GM06990 (cell line): ENCODE measurements at regions not wholly inside any gene's neighbourhood (a gene's known extent, or its start where the extent isn't known, plus 50 kb on each side); places are given as distances from the start of the nearest gene placed in this dataset.

Experiments used
- DNase-seq: peaks from one replicate; pipeline ENCODE4 v3.0.0-alpha.2; 2011; ENCODE audit not compliant: insufficient read length; ENCODE audit errors: extremely low read depth
- H3K27me3 ChIP-seq: replicated peaks from 2 replicates; pipeline ENCODE4 v1.6.0; 2011; ENCODE audit warnings: low read length; ENCODE audit not compliant: control insufficient read depth, insufficient read depth
- H3K36me3 ChIP-seq: 2 replicates; pipeline ENCODE4 v1.5.1; 2011; ENCODE audit warnings: low read length; ENCODE audit not compliant: control insufficient read depth, insufficient read depth
- H3K4me3 ChIP-seq: replicated peaks from 2 replicates; pipeline ENCODE4 v1.5.1; 2011; ENCODE audit warnings: low read depth, mild to moderate bottlenecking, control low read depth, low read length
- TF ChIP-seq, protein P1 (sequence below): IDR thresholded peaks from 2 replicates; pipeline ENCODE4 v1.5.1; 2011; ENCODE audit warnings: low read length, control low read depth, mild to moderate bottlenecking, inconsistent platforms; ENCODE audit not compliant: insufficient read depth, poor library complexity, severe bottlenecking

DNA sequence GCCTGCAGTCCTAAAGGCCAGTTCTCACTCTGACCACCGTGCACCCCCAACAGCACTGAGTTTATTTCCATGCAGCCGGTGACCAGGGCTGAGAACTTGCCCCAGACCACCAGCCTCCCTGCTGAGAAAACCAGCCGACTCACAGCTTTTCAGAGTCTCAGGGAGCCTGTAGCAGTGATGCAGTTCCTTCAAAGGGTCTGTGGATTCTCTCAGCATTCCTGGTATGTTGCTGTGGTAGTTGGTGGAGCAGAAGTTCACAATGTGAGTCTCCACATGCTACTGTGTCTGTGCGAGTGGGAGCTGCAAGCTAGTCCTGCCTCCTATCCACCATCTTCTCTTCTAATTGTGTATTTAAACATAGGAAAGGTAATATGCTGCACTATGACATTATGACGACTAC lies 254.9 kb upstream of the KLF12 start:
- no peak for DNase-seq
- no peak overlapping the region for H3K4me3 ChIP-seq
- no peaks in the 10 kb centered on the region for H3K27me3 ChIP-seq
- TF ChIP-seq, protein P1, sequence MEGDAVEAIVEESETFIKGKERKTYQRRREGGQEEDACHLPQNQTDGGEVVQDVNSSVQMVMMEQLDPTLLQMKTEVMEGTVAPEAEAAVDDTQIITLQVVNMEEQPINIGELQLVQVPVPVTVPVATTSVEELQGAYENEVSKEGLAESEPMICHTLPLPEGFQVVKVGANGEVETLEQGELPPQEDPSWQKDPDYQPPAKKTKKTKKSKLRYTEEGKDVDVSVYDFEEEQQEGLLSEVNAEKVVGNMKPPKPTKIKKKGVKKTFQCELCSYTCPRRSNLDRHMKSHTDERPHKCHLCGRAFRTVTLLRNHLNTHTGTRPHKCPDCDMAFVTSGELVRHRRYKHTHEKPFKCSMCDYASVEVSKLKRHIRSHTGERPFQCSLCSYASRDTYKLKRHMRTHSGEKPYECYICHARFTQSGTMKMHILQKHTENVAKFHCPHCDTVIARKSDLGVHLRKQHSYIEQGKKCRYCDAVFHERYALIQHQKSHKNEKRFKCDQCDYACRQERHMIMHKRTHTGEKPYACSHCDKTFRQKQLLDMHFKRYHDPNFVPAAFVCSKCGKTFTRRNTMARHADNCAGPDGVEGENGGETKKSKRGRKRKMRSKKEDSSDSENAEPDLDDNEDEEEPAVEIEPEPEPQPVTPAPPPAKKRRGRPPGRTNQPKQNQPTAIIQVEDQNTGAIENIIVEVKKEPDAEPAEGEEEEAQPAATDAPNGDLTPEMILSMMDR = no peak
- no peaks in the 10 kb centered on the region for H3K36me3 ChIP-seq

DNA sequence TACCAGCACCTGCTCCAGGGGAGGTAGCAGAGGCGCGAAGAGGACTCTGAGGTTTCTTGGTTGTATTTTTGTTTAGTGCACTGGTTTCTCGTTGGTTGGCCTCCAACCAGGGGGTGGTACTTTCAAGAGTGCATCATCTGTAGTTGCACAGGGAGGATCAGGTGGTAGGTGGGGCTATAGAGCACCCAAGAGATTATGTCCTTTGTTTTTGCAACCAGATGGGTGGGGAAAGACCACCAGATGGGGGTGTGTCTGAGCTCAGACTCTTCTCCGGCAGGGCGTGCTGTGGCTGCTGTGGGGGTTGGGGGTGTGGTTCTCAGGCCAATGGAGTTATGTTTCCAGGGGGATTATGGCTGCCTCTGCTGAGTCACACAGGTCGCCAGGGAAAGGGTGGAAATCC lies 254.4 kb upstream of the KLF12 start:
- Histone ChIP-seq H3K36me3 (no peaks in the 10 kb centered on the region), H3K27me3 (no peaks in the 10 kb centered on the region), H3K4me3 (no peak overlapping the region)
- DNase-seq = no peak
- TF ChIP-seq, protein P1 = no peak

DNA sequence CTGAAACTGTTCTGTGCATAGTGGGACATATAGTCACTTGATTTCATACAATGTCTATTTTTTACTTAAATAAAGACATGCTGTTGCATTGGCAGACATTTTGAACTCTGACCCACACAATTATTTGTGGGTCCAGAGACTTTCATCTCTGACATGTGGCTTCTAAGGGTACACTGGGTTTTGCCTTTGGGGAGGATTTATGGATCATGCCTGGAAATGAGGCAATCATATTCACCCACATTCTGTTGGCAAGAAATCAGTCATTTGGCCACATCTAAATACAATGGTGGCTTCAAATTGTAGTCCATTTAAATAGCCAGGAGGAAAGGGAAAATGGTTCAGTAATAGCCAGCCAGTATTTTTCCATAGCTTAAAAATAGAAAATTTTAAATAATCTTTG lies 238.3 kb upstream of the KLF12 start:
- no peaks in the 10 kb centered on the region for H3K36me3 ChIP-seq
- TF ChIP-seq, protein P1 = no peak
- no peaks in the 10 kb centered on the region for H3K27me3 ChIP-seq
- no peak for DNase-seq
- H3K4me3 ChIP-seq = no peak overlapping the region

DNA sequence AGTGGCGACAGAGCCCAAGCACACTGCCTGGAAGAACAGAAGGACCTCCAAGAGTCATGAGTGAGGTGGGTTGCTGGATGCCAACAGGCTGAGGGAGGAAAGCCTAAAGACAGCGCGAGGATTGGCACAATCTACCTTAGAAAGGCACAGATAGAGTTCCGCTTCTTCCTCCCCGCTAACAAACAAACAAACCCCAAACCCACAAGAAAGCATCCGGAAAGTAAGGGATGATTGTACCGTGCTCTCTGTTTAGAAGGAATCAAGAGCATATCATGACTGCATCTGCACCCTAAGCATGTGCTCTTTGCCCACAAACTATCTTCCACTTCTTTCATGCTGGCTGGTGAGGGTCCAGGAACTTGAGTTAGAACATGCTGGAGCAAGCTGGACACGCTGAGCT lies 233.0 kb upstream of the KLF12 start:
- no peaks in the 10 kb centered on the region for H3K36me3 ChIP-seq
- TF ChIP-seq, protein P1 = no peak
- no peak overlapping the region for H3K4me3 ChIP-seq
- no peak for DNase-seq
- no peaks in the 10 kb centered on the region for H3K27me3 ChIP-seq

DNA sequence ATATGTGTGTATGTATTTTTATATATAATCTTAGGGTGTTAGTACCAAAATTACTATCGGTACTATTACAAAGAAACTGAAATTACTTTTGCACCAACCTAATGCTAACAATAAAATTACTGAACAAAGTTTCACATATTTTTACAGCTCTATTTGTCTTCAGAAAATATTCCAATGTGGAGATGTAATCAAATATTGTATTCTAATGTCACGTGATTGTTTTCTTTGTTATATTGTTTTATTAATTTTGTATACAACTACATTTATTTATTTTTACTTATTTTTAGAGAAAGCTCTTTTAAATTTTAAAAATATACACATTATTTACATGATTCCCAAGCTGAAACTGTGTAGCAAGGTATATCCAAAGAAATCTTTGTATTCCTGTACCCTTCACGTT lies 227.1 kb upstream of the KLF12 start:
- no peaks in the 10 kb centered on the region for H3K36me3 ChIP-seq
- no peak overlapping the region for H3K4me3 ChIP-seq
- TF ChIP-seq, protein P1 = no peak
- H3K27me3 ChIP-seq = no peaks in the 10 kb centered on the region; the same call in 1 of the 2 replicates
- DNase-seq = no peak

DNA sequence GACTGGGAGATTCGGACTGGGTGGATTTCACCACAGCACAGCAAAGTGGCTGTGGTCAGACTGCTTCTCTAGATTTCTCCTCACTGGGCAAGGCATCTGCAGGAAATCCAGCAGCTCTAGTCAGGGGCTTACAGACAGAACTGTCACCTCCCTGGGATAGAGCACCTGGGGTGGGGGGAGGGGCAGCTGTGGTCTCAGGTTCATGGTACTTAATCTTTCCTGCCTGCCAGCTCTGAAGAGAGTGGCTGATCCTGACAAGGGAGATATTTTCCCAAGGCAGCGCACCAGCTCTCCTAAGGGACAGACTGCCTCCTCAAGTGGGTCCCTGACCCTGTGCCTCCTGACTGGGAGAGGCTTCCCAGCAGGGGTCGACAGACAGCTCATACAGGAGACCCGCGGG lies 212.8 kb upstream of the KLF12 start:
- no peaks in the 10 kb centered on the region for H3K27me3 ChIP-seq
- H3K4me3 ChIP-seq = no peak overlapping the region
- TF ChIP-seq, protein P1 = no peak
- H3K36me3 ChIP-seq = no peaks in the 10 kb centered on the region
- DNase-seq = no peak
